ENCODE measurements at regions not wholly inside any gene's neighbourhood (a gene's known extent, or its start where the extent isn't known, plus 50 kb on each side); places are given as distances from the start of the nearest gene placed in this dataset.

DNA sequence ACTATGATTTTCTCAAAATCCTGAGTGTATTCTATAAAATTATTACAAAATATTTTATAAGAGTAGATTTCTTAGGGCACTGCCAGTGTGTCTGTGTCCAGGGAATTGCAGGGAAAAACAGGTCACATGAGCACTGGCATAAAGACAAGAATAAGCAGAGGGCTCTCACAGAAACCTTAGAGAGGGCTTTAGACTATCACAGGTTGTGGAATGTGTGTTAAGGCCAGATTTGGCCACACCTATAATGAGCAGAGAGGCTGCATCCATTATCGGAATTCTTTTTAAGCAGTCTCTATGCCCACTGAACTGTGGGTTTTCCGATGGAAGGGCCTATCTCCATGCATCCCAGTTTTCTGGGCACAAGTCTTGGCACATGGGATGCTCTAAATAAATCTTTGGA, 90.2 kb downstream of the RTP4 start:
- Histone ChIP-seq H3K9ac (replicated peaks; ENCODE audit: extremely low read depth, insufficient read depth, low read length) (no peak overlapping the region), H2AFZ (ENCODE audit: low read depth, low read length) (no peak overlapping the region), H3K27me3 (ENCODE audit: control insufficient read depth in 2 of 2, insufficient read depth in 2 of 2, low read length in 2 of 2) (no peaks in the 10 kb centered on the region), H3K79me2 (ENCODE audit: control insufficient read depth, insufficient read depth, low read length) (no peaks in the 10 kb centered on the region), H3K4me1 (ENCODE audit: control insufficient read depth, extremely low read depth, insufficient read depth, low read length) (no peaks in the 10 kb centered on the region), H3K27ac (ENCODE audit: insufficient read depth, low read depth, low read length) (no peak overlapping the region), H3K9me3 (replicated peaks; ENCODE audit: control insufficient read depth, insufficient read depth, low read length) (no peaks in the 10 kb centered on the region), H3K36me3 (ENCODE audit: control insufficient read depth in 2 of 2, extremely low read depth in 1 of 2, insufficient read depth in 2 of 2, low read length in 2 of 2) (no peaks in the 10 kb centered on the region), H4K20me1 (replicated peaks; ENCODE audit: control insufficient read depth, extremely low read depth, insufficient read depth, low read length) (no peaks in the 10 kb centered on the region), H3K4me2 (ENCODE audit: insufficient read depth, low read length) (no peak overlapping the region), H3K4me3 (replicated peaks in 1 of 3; ENCODE audit: insufficient read depth in 1 of 3, low read depth in 1 of 3, low read length in 3 of 3) (no peak overlapping the region), H3K9me1 (replicated peaks; ENCODE audit: control insufficient read depth, extremely low read depth, insufficient read depth, low read length) (no peaks in the 10 kb centered on the region)
- POLR2A ChIA-PET, result no interaction called here
- BruUV-seq (replicated peaks), result no TSS peak
- no peak for TF ChIP-seq MYC (IDR thresholded peaks at IDR 0.05; ENCODE audit: low read depth, low read length)
- TF ChIP-seq FOS (IDR thresholded peaks at IDR 0.05; ENCODE audit: borderline replicate concordance, insufficient read depth, low read length), result no peak
- TF ChIP-seq JUN (IDR thresholded peaks at IDR 0.05; ENCODE audit: borderline replicate concordance, insufficient read depth, insufficient read length, low read depth), result no peak
- TF ChIP-seq, protein P1, sequence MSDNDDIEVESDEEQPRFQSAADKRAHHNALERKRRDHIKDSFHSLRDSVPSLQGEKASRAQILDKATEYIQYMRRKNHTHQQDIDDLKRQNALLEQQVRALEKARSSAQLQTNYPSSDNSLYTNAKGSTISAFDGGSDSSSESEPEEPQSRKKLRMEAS (IDR thresholded peaks at IDR 0.05; ENCODE audit: insufficient read depth, insufficient read length), result no peak
- no peak for TF ChIP-seq EZH2 (IDR thresholded peaks at IDR 0.05; ENCODE audit: borderline replicate concordance, low read depth, low read length, severe bottlenecking)
- intact Hi-C loops (cut with micrococcal nuclease), result no loop called here
- dilution Hi-C loops (cut with MboI; ENCODE audit: extremely low pct_ligation_motif_present, low sequenced_read_pairs), result no loop called here
- CTCF ChIA-PET, result no interaction called here
- FAIRE-seq, result no peak
- DNase-seq (ENCODE audit: low read depth, low spot score), result no peak

DNA sequence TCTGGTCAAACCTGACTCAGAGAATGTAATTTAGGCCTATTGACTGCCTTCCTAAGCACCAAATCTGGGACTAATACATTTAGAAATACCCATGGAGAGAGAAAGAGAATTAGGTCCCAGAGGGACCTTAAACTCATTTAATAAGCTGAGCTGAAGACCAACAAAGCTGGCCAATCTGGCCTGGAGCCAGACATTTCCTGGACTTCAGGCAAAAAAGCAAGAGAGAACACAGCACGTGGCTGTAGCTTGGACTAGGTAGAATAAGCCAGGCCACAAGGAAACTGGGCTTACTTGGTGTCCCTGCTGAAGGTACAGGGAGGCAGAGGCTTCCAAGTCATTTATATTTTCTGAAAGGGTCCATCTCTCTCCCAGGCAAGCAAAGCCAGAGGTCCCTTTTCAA, 88.1 kb downstream of the RTP4 start:
- no peak overlapping the region for H3K27ac ChIP-seq (ENCODE audit: insufficient read depth, low read depth, low read length)
- ChIA-PET CTCF (no interaction called here), POLR2A (no interaction called here)
- BruUV-seq (replicated peaks), result no TSS peak
- H3K27me3 ChIP-seq (ENCODE audit: control insufficient read depth in 2 of 2, insufficient read depth in 2 of 2, low read length in 2 of 2), result no peaks in the 10 kb centered on the region
- no peak overlapping the region for H3K4me3 ChIP-seq (replicated peaks in 1 of 3; ENCODE audit: insufficient read depth in 1 of 3, low read depth in 1 of 3, low read length in 3 of 3)
- no peak overlapping the region for H3K4me2 ChIP-seq (ENCODE audit: insufficient read depth, low read length)
- no peaks in the 10 kb centered on the region for H3K4me1 ChIP-seq (ENCODE audit: control insufficient read depth, extremely low read depth, insufficient read depth, low read length)
- no peaks in the 10 kb centered on the region for H3K9me3 ChIP-seq (replicated peaks; ENCODE audit: control insufficient read depth, insufficient read depth, low read length)
- H2AFZ ChIP-seq (ENCODE audit: low read depth, low read length), result no peak overlapping the region
- no peaks in the 10 kb centered on the region for H4K20me1 ChIP-seq (replicated peaks; ENCODE audit: control insufficient read depth, extremely low read depth, insufficient read depth, low read length)
- no peaks in the 10 kb centered on the region for H3K9me1 ChIP-seq (replicated peaks; ENCODE audit: control insufficient read depth, extremely low read depth, insufficient read depth, low read length)
- FAIRE-seq, result no peak
- H3K36me3 ChIP-seq (ENCODE audit: control insufficient read depth in 2 of 2, extremely low read depth in 1 of 2, insufficient read depth in 2 of 2, low read length in 2 of 2), result no peaks in the 10 kb centered on the region
- no peaks in the 10 kb centered on the region for H3K79me2 ChIP-seq (ENCODE audit: control insufficient read depth, insufficient read depth, low read length)
- intact Hi-C loops (cut with micrococcal nuclease), result no loop called here
- H3K9ac ChIP-seq (replicated peaks; ENCODE audit: extremely low read depth, insufficient read depth, low read length), result no peak overlapping the region
- DNase-seq (ENCODE audit: low read depth, low spot score), result no peak
- dilution Hi-C loops (cut with MboI; ENCODE audit: extremely low pct_ligation_motif_present, low sequenced_read_pairs), result no loop called here
- TF ChIP-seq EZH2 (IDR thresholded peaks at IDR 0.05; ENCODE audit: borderline replicate concordance, low read depth, low read length, severe bottlenecking), result no peak
- TF ChIP-seq, protein P2, sequence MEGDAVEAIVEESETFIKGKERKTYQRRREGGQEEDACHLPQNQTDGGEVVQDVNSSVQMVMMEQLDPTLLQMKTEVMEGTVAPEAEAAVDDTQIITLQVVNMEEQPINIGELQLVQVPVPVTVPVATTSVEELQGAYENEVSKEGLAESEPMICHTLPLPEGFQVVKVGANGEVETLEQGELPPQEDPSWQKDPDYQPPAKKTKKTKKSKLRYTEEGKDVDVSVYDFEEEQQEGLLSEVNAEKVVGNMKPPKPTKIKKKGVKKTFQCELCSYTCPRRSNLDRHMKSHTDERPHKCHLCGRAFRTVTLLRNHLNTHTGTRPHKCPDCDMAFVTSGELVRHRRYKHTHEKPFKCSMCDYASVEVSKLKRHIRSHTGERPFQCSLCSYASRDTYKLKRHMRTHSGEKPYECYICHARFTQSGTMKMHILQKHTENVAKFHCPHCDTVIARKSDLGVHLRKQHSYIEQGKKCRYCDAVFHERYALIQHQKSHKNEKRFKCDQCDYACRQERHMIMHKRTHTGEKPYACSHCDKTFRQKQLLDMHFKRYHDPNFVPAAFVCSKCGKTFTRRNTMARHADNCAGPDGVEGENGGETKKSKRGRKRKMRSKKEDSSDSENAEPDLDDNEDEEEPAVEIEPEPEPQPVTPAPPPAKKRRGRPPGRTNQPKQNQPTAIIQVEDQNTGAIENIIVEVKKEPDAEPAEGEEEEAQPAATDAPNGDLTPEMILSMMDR (IDR thresholded peaks at IDR 0.05; ENCODE audit: extremely low read depth in 1 of 2, insufficient read depth in 1 of 2, low read depth in 1 of 2, low read length in 2 of 2), result no peak
- TF ChIP-seq MYC (IDR thresholded peaks at IDR 0.05; ENCODE audit: low read depth, low read length), result no peak
- TF ChIP-seq, protein P1 (IDR thresholded peaks at IDR 0.05; ENCODE audit: insufficient read depth, insufficient read length), result no peak
- no peak for TF ChIP-seq POLR2AphosphoS5 (IDR thresholded peaks at IDR 0.05; ENCODE audit: insufficient read depth, low read depth, low read length)
- no peak for TF ChIP-seq FOS (IDR thresholded peaks at IDR 0.05; ENCODE audit: borderline replicate concordance, insufficient read depth, low read length)
- TF ChIP-seq JUN (IDR thresholded peaks at IDR 0.05; ENCODE audit: borderline replicate concordance, insufficient read depth, insufficient read length, low read depth), result no peak
- no peak for TF ChIP-seq GATA2 (IDR thresholded peaks at IDR 0.05; ENCODE audit: insufficient read depth, insufficient read length, low read depth, low read length)
- no peak for TF ChIP-seq POLR2A (IDR thresholded peaks at IDR 0.05; ENCODE audit: low read depth, low read length)
